ENCODE measurements at regions not wholly inside any gene's neighbourhood (a gene's known extent, or its start where the extent isn't known, plus 50 kb on each side); places are given as distances from the start of the nearest gene placed in this dataset.

GRCh38 chr2:129604560-129604959, 374.9 kb upstream of the RAB6C start:
- no peak for DNase-seq
- intact Hi-C loops (cut with DNase I), result no loop called here

GRCh38 chr2:129605646-129606045, 373.8 kb upstream of the RAB6C start:
- DNase-seq, result no peak
- intact Hi-C loops (cut with DNase I), result no loop called here

GRCh38 chr2:129606496-129607270, 372.8 kb upstream of the RAB6C start:
- intact Hi-C loops (cut with DNase I), result no loop called here
- no peak for DNase-seq

- intact Hi-C loops (cut with DNase I), result no loop called here
- no peak for DNase-seq
Observed at GRCh38 chr2:129609224-129609623, 370.2 kb upstream of the RAB6C start.

DNA sequence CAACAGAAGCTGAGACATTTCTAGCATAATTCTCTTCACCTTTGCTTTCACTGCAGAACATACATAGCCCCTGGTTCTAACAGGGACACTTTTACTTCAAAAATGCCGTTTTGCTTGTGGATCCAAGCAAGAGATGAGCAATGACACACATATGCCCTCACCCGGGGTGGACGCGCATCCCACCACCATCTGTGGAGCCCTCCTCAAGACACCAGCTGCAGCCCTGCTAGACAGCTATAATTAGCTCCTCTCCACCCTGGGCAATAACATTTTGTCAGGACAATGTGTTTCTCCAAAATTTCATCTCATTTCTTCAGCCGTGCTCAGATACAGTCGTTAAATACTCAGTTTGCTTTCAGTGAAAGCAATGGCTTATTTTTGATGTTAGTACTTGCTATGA, 368.7 kb upstream of the RAB6C start:
- DNase-seq, result no peak
- intact Hi-C loops (cut with DNase I), result no loop called here

- DNase-seq, result no peak
- intact Hi-C loops (cut with DNase I), result no loop called here
Observed at GRCh38 chr2:129611471-129611870, 368.0 kb upstream of the RAB6C start.

GRCh38 chr2:129619471-129619870, 360.0 kb upstream of the RAB6C start:
- no peak for DNase-seq
- intact Hi-C loops (cut with DNase I), result no loop called here

DNA sequence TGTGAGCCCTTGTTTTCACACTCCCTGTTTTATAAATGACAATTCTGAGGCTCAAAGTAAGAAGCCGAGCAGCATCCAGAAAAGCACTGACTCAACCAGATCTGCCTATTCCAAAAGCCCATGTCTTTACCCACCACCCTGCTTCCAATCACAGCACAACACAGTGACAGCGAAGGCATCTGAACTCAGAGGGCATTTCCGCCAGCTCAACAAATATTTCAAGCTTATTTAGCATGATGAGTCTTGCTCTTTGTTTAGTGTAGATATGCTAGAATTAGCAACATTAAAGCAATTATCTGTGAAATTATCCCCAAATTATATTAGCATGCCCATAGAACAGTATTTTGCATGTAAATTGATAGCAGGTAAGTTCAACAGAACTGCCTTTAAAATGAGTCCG, 359.1 kb upstream of the RAB6C start:
- intact Hi-C loops (cut with DNase I), result no loop called here

DNA sequence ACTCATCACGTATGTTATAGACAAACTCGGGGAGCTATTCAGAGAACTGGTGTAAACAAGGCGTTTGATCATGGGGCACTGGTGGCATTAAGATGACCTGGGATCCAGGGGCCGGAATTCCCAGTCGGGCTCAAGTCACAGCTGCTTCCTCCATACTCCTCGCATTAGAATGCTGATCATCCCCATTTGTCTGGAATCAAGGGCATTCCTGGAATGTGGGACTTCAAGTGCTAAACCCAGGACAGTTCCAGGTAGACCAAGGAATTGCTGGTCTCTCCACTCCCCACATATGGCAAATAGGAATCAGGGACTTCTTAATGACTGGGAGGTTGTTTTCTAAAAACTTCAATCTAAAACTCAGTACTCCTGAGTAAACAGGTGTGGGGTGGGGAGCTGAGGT, 355.7 kb upstream of the RAB6C start:
- intact Hi-C loops (cut with DNase I), result no loop called here
- DNase-seq, result no peak

More for the DNA sequence above, 359.1 kb upstream of the RAB6C start:
- no peak for DNase-seq

DNA sequence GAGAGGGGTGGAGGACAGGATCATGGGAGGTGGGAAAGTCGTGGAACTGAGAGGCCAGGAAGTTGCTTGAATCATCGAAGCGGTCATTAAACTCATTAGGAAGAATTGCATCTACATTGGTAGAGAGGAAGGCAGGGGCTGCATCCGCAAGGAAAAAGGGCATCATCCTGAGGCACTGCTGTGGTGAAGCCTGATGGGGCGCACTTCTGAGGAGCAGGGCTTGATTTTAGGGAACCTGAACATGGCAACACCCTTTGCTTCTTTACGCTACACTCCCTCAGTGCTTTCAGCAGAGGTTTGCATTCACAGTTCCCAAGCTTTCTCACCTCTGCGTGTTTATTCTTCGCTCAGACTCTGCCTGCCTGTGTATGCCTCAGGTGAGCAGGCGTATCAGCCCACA, 352.0 kb upstream of the RAB6C start:
- intact Hi-C loops (cut with DNase I), result no loop called here
- DNase-seq, result no peak

- intact Hi-C loops (cut with DNase I), result no loop called here
- DNase-seq, result no peak
Observed at GRCh38 chr2:129636692-129637091, 342.8 kb upstream of the RAB6C start.

DNA sequence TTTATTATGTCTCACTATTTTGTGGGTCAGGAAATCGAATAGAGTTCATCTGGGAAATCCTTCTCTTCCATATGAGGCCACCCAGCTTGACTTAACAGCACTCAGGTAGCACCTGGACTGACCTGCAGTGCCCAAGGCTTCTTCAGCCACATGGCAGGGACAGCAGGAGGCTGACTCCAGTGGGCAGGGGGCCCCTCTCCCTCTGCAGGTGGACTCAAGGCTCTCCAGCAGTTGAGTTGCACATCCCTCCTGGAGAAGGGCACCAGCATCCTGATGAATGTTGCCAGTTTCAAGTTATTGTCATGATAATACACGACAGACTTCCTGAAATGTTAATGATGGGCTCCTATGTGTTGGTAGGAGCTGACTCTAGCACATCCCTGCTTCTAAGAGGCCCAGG, 338.1 kb upstream of the RAB6C start:
- no peak for DNase-seq
- intact Hi-C loops (cut with DNase I), result no loop called here

DNA sequence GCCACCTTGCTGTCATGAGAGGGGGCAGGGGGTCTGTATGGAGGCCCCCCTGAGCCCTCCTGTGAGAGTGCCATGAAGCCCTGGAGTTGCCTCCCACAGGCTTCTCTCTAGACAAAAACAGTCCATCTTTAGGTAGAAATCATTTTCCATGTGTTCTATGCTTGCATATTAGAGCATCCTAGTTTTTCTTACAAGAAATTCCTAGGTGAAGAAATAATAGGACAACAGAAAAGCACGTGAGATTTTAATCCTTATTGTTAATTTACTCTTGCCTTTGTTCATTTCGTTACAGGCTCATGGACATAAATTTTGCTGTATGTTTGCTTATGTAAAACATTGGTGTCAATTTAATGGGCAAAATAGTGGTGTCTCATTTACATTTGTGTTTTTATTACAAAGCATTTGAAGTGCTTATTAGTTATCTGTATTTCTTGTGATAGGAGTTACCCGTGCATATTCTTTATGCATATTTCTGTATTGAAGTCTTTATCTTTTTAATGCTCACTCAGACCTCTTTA, 336.9 kb upstream of the RAB6C start:
- intact Hi-C loops (cut with DNase I), result no loop called here
- no peak for DNase-seq

DNA sequence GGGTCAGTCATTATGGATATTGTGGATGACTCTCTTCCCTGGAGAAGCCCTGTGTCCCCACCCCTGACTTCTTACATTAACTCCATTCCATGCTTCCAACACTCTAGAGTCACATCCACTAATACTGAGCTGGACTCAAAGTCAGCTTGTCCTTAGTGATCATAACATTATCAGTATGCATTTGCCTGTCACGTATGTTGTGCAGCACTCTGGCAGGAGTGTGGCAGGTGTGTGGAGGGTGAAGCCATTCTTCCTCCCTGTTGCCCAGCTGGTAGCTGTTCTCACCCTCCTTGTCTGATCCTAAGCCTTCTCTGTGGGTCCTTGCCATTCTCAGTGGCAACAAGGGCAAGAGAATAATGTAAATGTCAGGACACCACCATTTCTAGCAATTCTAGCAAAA, 334.1 kb upstream of the RAB6C start:
- DNase-seq, result no peak
- intact Hi-C loops (cut with DNase I), result no loop called here

DNA sequence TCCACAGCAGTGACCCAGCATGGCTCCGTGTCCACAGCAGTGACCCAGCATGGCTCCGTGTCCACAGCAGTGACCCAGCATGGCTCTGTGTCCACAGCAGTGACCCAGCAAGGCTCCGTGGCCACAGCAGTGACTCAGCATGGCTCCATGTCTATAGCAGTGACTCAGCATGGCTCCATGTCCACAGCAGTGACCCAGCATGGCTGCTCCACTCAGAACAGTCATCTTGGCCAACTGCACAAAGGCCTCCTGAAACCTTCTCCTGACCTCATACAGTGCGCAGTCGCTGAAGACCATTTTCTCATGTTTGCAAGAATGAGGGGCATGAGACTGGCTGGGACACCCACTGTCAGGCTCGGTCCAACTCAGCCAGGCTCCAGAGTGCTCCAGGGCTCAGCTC, 333.4 kb upstream of the RAB6C start:
- intact Hi-C loops (cut with DNase I), result no loop called here

DNA sequence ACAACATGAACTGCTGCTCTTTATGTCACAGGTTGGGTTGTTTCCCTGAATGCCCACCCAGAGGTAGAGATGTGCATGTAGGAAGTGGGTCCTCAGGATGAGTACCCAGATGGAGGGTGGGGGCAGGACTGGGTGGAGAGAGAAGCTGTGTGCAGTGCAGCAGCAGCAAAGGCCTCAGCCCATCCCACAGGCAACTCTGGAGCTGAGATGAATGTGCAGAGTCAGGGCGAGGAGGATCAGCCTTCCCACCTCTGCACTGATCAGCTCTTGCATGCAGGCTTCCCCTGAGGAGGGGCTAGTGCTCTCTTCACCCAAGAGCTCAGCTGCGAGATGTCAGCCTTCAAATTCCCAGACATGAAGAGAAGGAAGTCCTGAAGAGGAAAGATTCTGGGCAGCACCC, 326.2 kb upstream of the RAB6C start:
- no peak for DNase-seq
- intact Hi-C loops (cut with DNase I), result no loop called here

More for the DNA sequence above, 333.4 kb upstream of the RAB6C start:
- no peak for DNase-seq

- intact Hi-C loops (cut with DNase I), result no loop called here
- DNase-seq, result no peak
Observed at GRCh38 chr2:129654331-129654730, 325.1 kb upstream of the RAB6C start.

DNA sequence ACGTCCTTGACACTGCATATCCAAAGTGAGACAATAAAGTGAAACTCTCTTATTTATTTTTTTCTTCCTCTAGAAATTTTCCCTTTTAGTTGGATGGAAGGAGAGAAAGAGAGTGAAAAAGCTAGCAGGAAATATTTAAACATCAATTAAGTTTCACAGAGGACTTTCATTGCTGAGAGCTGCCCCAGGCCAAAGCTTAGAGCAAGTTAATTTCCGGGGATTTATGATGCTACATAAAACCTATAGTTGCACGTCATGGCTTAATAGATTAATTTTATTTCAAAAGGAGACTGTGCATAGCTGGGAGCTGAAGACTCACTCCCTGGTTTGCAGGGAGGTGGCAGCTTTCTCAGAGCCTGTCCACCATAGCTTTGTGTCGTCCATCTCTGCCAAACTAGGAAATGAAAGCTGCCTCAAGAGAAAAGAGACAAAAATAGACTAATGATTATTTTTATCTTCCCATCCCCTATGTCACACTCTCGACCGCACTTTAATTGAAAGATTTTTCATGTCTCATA, 323.3 kb upstream of the RAB6C start:
- no peak for DNase-seq
- intact Hi-C loops (cut with DNase I), result no loop called here

DNA sequence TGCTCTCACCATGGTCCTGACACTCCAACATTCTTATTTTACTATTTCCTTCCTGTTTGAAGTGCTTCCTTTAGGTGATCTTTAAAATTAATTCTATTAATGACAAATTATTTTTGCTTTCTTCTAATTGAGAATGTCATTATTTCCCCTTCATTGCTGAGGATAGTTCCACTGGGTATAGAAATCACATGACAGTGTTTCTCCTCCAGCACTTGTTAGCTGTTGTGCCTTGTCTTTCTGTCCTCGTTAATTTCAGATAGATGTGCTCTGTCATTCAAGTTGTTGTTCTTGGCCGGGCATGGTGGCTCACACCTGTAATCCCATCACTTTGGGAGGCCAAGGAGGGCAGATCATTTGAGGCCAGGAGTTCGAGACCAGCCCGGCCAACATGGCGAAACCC, 321.0 kb upstream of the RAB6C start:
- intact Hi-C loops (cut with DNase I), result no loop called here
- DNase-seq, result no peak

DNA sequence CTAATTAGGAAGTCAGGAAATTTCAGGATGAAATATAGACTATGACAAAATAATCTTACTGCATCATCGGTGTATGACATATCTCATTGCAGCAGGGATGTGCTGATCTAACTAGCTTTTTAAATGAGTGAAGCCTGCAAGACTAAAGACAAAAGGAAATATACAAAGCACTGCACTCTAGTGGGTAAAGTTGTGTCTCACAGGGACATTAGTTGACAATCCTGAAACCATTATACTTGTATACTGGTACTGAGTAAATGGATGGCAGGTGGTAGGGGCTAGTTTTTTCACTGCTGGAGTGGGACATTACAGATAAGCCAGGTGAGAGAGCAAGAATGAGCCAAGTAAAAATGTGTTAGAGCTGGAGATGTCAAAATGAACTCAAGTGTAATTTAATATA, 317.5 kb upstream of the RAB6C start:
- intact Hi-C loops (cut with DNase I), result no loop called here
- DNase-seq, result no peak

GRCh38 chr2:129667577-129667976, 311.9 kb upstream of the RAB6C start:
- DNase-seq, result no peak

DNA sequence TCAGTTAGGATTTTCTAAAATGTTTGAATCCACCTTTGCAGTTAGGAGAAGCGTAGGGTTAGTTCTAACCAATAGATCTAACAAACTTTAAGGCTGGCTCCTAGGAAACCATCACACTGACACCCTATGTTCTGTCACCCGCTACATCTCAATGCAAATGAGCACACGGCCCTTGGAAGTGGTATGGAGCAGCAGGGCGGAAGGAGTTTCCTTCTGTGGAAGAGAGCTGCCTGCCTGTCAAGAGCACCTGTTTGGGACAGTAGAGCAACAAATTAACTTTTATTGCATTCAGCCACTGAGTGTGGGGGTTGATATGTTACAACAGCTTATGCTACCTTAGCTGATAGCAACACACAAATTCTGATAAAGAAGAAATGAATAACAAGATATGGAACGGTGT, 306.9 kb upstream of the RAB6C start:
- intact Hi-C loops (cut with DNase I), result no loop called here
- no peak for DNase-seq

More at GRCh38 chr2:129667577-129667976, 311.9 kb upstream of the RAB6C start:
- intact Hi-C loops (cut with DNase I), result no loop called here

Measured in posterior cingulate gyrus (tissue), 11 donors.